Skin epidermis (tissue), 12 donors: ENCODE measurements at regions not wholly inside any gene's neighbourhood (a gene's known extent, or its start where the extent isn't known, plus 50 kb on each side); places are given as distances from the start of the nearest gene placed in this dataset.

Source experiments
- H3K27ac ChIP-seq, 21 experiments: fragments of 200-600 bp; sonication (generic) in 11 of 21; one replicate each; pipeline ENCODE4 v1.5.0; 2020; ENCODE audit warnings: mild to moderate bottlenecking in 3 of 21, inconsistent platforms in 2 of 21, moderate library complexity in 2 of 21
- H3K4me3 ChIP-seq, 7 experiments: fragments of 200-600 bp; sonication (generic) in 2 of 7; one replicate each; pipeline ENCODE4 v1.5.0; 2020; ENCODE audit warnings: inconsistent platforms in 2 of 7, mild to moderate bottlenecking in 2 of 7, moderate library complexity in 1 of 7

- Histone ChIP-seq H3K27ac (no peak overlapping the region), H3K4me3 (no peak overlapping the region)
Measured at GRCh38 chr3:104669083-104669482, 697.6 kb upstream of the ALCAM start.

- Histone ChIP-seq H3K4me3 (no peak overlapping the region), H3K27ac (no peak overlapping the region)
Measured at GRCh38 chr3:104672331-104672730, 694.4 kb upstream of the ALCAM start.

DNA sequence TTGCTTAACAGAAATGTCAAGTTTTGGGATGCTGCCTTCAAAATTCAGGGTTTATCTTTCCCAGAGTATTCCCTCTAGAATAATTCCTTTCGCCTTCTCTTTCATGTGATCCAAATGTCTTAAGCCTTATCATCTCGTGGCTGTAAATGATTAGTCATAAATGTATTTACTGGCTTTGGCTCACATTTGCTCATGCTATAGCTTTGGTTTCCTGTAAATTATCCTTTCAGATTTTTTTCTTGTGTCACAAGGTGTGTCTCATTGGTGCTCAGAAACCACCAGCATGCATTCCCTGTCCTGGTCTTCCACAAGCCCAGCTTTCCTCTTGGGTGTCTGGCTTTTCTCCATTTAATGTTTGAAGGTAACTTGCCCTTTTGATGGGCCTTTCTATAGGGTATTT, 692.7 kb upstream of the ALCAM start:
- Histone ChIP-seq H3K27ac (no peak overlapping the region), H3K4me3 (no peak overlapping the region)

DNA sequence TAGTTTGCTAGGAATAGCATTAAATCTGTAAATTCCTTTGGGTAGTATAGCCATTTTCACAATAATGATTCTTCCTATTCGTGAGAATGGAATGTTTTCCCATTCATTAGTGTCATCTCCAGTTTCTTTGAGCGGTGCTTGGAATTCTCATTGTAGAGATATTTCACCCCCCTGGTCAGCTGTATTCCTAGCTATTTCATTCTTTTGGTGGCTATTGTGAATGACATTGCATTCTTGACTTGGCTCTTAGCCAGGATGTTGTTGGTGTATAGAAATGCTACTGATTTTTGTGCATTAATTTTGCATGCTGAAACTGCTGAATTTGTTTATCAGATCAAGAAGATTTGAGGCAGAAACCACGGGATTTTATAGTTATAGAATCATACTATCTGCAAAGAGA, 690.5 kb upstream of the ALCAM start:
- H3K4me3 ChIP-seq: no peak overlapping the region
- H3K27ac ChIP-seq: no peak overlapping the region

GRCh38 chr3:104677932-104678331, 688.8 kb upstream of the ALCAM start:
- no peak overlapping the region for H3K4me3 ChIP-seq
- H3K27ac ChIP-seq: no peak overlapping the region

DNA sequence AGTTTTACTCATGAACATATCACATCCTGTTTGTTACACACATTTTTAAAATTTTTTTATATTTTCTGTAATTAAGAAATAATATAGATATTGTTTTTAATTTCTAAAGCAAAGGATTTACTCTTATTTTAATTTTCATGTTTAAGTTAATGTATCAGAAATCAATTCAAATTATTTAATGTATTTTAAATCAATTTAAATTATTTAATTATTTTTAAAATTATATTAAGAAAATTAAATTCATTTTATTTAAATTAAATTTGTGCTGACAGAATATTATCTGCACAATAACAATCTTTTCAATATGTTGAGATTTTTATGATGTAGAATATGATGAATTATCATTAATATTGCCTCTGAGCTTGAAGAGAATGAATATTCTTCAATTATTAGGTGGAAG, 681.2 kb upstream of the ALCAM start:
- no peak overlapping the region for H3K4me3 ChIP-seq

GRCh38 chr3:104687362-104687761, 679.3 kb upstream of the ALCAM start:
- Histone ChIP-seq H3K4me3 (no peak overlapping the region), H3K27ac (no peak overlapping the region)

More for the DNA sequence above, 681.2 kb upstream of the ALCAM start:
- no peak overlapping the region for H3K27ac ChIP-seq

DNA sequence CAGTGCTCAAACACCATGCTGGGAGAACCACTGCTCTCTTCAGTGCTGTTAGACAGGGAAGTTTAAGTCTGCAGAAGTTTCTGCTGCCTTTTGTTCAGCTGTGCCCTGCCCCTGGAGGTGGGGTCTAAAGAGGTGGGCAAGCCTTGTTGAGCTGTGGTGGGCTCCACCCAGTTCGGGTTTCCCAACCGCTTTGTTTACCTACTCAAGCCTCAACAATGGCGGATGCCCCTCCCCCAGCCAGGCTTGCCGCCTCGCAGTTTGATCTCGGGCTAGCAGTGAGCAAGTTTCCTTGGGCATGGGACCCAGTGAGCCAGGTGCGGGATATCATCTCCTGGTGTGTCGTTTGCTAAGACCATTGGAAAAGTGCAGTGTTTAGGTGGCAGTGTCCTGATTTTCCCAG, 670.2 kb upstream of the ALCAM start:
- no peak overlapping the region for H3K4me3 ChIP-seq
- H3K27ac ChIP-seq: no peak overlapping the region

- no peak overlapping the region for H3K27ac ChIP-seq
- H3K4me3 ChIP-seq: no peak overlapping the region
Measured at GRCh38 chr3:104711406-104711805, 655.3 kb upstream of the ALCAM start.

GRCh38 chr3:104715972-104716371, 650.7 kb upstream of the ALCAM start:
- H3K4me3 ChIP-seq: no peak overlapping the region
- no peak overlapping the region for H3K27ac ChIP-seq

GRCh38 chr3:104717828-104718196, 648.9 kb upstream of the ALCAM start:
- Histone ChIP-seq H3K27ac (no peak overlapping the region), H3K4me3 (no peak overlapping the region)

DNA sequence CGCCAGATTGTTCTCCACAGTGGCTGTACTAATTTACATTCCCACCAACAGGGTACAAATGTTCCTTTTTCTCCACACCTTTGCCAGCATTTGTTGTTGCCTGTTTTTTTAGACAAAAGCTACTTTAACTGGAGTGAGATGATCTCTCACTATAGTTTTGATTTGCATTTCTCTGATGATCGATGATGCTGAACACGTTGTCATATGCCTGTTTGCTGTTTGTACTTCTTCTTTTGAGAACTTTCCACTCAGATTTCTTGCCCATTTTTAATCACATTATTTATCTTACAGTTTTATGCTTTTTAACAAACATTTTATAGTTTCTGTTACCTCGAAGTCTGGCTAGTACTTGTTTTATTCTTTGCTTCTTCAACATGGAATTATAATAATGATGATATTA, 643.7 kb upstream of the ALCAM start:
- H3K4me3 ChIP-seq: no peak overlapping the region
- no peak overlapping the region for H3K27ac ChIP-seq

DNA sequence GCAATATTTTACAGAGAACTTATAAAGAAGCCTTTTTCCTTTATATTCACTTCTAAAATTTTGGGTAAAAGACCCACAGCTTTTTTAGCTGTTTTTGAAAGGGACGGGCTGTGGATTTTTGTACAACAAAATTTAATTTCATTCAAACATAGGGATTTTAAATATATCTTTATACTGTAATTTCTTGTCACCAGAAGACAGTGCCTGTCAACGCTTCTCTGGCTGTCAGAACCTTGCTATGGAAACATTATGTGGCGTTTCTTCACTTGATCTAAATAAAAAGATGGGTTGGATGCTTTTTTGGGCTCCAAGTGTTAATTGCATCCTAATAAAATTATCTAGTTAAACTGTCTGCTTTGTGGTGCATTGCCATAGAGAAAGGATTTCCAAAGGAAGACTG, 635.6 kb upstream of the ALCAM start:
- Histone ChIP-seq H3K4me3 (no peak overlapping the region), H3K27ac (no peak overlapping the region)

- no peak overlapping the region for H3K27ac ChIP-seq
- H3K4me3 ChIP-seq: no peak overlapping the region
Measured at GRCh38 chr3:104734627-104735026, 632.1 kb upstream of the ALCAM start.

DNA sequence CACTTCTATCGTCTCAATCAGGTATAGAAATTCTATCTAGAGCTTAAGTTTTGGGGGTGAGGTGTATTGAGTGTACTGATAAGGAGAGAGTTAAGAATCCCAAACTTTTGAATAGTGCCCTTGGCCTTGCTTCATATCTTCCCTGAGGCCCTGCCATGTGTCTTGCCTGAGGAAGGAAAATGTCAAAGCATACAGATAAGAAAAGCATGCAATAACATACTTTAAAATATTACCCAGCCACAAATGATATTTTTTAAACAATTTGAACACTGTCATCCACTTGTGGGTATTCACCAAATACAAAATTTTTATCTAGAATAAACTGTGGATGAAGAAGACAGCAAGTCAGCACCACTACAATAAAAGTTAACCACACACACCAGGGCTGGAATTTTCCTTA, 631.0 kb upstream of the ALCAM start:
- Histone ChIP-seq H3K27ac (no peak overlapping the region), H3K4me3 (no peak overlapping the region)

DNA sequence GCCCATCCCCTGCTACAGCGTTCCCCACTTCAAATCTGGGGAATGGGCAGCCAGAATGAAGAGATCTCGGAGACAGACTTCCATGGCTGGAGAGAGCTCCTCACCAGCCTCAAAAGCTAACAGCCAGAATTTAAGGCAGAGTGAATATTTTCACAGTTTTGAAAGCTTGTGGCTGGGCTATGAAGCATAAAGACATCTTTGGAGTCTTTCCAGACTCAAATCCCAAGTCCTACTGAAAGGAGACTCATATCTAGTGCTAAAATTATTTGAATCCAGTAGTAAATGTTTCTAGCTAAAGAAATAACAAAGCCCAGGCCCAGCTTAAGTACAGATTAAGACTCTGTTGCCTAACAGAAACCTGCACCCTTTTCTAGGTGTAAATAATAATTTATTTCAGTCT, 628.4 kb upstream of the ALCAM start:
- Histone ChIP-seq H3K27ac (no peak overlapping the region), H3K4me3 (no peak overlapping the region)

GRCh38 chr3:104740874-104741379, 625.8 kb upstream of the ALCAM start:
- Histone ChIP-seq H3K4me3 (no peak overlapping the region), H3K27ac (no peak overlapping the region)

DNA sequence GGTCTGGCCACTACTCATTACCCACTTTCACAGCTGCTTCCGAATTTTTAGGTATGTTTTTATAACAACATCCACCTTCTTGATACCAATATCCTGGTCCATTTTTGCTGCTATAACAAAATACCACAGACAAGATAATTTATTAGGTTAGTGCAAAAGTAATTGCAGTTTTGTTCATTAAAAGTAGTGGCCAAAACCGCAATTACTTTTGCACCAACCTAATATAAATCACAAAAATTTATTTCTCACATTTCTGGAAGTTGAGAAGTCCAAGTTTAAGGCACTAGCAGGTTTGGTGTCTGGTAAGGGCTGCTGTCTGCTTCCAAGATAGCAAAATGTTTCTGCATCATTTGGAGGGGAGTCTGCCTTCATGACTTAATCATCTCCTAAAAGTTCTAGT, 624.7 kb upstream of the ALCAM start:
- H3K27ac ChIP-seq: no peak overlapping the region
- no peak overlapping the region for H3K4me3 ChIP-seq

DNA sequence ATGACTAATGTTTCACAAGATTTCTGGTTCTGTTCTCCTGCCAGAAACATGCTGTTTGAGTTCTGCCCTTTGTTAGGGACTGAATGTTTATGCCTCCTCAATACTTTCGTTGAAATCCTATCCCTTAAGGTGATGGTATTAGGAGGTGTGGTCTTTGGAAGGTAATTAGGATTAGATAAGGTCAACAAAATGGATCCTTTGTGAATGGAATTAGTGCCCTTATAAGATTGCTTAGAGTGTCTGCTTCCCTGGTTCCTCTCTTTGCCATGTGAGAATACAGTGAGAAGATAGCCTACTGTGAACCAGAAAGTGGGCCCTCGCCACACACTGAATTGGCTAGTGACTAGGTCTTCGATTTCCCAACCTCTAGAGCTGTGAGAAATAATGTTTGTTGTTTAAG, 621.4 kb upstream of the ALCAM start:
- H3K4me3 ChIP-seq: no peak overlapping the region
- H3K27ac ChIP-seq: no peak overlapping the region

- Histone ChIP-seq H3K27ac (no peak overlapping the region), H3K4me3 (no peak overlapping the region)
Measured at GRCh38 chr3:104746056-104746455, 620.7 kb upstream of the ALCAM start.

- Histone ChIP-seq H3K4me3 (no peak overlapping the region), H3K27ac (no peak overlapping the region)
Measured at GRCh38 chr3:104750581-104750980, 616.1 kb upstream of the ALCAM start.

GRCh38 chr3:104755791-104756190, 610.9 kb upstream of the ALCAM start:
- no peak overlapping the region for H3K27ac ChIP-seq
- no peak overlapping the region for H3K4me3 ChIP-seq

GRCh38 chr3:104763007-104763406, 603.7 kb upstream of the ALCAM start:
- Histone ChIP-seq H3K27ac (no peak overlapping the region), H3K4me3 (no peak overlapping the region)
